GM19452 (cell line): ENCODE measurements at regions not wholly inside any gene's neighbourhood (a gene's known extent, or its start where the extent isn't known, plus 50 kb on each side); places are given as distances from the start of the nearest gene placed in this dataset.
"Not testable (repeated sequence)": the region's sequence is repeated elsewhere in the genome, so short reads cannot be mapped to it uniquely, and the experiment has no call there.

Source experiments
- ATAC-seq: cut with Tn5 transposase; IDR thresholded peaks from one replicate; pipeline ENCODE4 v1.9.1; 2021; ENCODE audit not compliant: unreplicated experiment

DNA sequence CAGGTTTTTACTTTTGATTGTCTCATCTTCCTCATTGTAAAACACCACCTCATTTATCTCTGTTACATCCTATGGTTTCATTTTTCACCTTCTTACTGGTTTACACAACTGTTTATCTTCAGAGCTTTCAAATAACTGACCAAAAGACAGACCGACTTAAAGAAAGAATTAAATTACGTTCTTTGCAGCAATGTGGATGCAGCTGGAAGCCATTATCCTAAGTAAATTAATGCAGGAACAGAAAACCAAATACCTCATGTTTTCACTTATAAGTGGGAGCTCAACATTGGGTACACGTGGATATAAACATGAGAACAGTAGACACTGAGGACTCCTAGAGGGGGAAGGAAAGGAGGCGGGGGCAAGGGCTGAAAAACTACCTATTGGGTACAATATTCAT, 729.0 kb upstream of the USP15 start:
- ATAC-seq = no peak

DNA sequence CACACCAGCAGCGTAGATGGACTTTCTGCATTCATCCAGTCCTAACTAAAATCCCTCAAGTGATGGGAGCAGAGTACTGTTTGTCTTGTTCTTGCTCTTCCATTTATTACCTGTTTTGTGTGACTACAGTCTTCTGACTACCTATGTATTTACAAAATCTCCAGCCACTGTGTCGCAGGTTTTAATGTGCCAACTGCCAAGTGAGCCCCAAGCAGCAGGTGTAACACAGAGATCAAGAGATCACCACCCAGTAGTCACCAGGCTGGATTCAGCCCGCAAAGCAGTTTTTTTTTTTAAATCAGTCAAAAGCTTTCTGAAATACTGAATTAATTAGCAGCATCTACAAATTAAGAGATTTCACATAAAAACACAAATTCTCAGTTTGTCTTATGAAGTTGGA, 724.1 kb upstream of the USP15 start:
- ATAC-seq = no peak

DNA sequence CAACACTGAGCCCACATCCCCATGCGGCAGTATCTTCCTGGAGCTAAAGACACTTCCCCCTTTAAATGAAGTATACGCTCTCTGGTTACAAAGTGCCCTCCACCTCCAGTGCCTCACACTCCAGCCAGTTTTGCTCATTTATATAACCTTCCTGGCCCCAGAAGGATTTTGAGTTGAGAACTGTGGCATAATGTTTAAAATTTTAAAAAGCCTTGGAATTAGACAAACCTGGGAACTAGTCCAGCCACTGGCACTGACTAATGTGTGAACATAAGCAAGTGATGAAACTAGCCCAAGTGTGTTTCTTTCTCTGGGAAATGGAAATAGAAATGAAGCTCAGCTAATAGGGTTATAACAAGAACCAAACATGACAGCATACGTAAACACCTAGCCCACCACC, 723.7 kb upstream of the USP15 start:
- ATAC-seq = no peak

DNA sequence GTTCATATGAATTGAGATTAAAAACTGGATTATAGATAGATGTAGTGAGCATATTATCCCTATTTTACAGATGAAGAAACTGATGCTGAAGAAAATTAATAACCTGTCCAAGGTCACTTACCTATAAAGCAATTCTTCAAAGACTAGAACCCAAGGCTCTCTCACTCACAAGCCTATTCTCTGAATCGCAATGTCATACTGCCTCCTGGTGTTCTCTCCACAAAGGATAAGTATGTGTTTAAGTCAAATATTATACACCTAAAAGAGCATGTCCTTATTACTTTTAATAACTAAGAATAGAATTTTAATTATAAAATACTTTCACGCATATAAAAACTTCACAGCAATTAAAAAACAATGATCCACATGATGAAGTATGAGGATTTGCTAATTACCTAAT, 721.3 kb upstream of the USP15 start:
- ATAC-seq = no peak

DNA sequence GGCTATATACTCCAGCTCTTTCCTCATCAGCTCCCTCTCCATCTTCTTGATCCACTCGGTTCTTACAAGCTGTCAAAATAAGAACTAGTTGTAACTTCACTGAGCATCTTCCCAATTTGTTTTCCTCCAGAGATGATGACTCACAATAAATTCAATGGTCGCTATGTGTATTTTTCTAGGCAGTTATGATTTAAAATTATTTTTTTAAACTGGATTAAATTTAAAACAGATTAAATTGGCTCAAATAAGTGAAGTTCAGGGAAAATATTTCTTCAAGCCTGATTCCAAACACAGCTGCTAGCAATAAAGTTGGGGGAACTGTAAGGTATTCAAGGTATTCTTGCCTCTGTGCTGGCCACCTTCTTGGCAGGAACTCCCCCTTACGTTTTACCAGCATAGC, 717.7 kb upstream of the USP15 start:
- no peak for ATAC-seq

DNA sequence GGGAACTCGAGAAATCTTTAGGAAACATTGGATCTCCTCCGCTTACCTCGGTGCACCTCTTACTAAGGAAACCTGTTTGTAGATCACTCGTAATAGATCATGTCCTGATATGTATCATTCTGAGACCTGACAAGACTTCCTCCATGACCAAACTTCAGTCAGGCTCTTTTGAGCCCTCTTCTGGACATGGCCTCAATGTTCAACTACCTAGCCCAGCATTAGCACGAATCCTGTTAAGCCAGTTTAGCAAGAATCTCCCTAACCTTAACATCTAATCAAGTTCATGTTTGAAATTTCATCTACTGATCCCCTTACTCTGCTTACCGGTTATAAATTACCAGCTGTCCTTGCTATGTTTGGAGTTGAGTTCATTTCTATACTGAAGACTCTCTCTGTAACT, 713.9 kb upstream of the USP15 start:
- ATAC-seq = no peak

DNA sequence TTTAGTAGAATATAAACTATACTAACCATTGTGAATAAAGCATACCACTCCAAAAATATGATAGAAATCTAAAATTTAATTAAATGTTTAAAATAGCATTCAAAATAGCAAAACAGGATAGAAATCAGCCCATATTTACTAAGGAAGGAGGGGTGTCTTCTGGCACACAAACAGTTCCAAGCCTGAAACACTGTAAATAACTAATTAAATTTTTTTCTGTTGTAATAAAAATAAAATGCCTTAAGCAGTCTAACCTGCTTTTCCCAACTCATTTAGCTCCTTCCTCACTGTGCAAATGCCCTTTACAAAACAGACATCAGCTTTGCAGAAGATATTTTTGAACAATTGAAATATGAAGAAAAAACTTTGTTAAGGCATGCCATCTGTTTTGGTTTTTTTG, 707.1 kb upstream of the USP15 start:
- no peak for ATAC-seq

DNA sequence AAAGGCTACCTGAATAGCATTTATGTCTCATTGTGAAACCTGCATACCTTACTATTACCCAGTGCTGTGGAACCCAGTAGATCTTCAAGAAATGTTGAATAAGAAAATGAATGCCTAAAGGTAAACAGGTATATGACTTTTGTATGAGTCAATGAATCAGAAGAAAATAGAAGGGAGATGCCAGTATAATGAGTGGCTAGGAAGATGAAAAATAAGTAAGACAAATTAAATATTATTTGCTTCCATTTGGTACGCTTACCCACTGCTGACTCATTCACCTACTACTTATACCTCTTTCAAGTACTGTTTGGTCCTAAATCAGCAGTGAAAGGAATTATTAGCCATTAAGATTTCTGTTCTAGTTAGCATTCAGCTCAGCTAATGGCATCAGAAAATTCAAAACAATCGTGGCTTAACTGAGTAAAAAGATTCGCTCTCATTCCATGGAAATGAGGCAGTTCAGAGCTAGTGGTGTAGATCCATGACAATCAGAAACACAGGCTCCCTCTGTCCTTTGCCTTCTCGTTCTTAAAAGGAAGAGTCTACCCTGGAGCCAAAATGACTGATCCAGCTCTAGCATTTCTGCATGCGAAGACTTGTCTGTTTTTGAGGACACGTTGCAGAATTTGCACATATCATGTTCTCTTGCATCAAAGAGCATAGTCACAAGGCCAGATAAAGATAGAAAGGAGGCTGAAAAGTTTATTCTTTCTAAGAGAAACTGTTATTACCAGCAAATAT, 705.8 kb upstream of the USP15 start:
- ATAC-seq = no peak

DNA sequence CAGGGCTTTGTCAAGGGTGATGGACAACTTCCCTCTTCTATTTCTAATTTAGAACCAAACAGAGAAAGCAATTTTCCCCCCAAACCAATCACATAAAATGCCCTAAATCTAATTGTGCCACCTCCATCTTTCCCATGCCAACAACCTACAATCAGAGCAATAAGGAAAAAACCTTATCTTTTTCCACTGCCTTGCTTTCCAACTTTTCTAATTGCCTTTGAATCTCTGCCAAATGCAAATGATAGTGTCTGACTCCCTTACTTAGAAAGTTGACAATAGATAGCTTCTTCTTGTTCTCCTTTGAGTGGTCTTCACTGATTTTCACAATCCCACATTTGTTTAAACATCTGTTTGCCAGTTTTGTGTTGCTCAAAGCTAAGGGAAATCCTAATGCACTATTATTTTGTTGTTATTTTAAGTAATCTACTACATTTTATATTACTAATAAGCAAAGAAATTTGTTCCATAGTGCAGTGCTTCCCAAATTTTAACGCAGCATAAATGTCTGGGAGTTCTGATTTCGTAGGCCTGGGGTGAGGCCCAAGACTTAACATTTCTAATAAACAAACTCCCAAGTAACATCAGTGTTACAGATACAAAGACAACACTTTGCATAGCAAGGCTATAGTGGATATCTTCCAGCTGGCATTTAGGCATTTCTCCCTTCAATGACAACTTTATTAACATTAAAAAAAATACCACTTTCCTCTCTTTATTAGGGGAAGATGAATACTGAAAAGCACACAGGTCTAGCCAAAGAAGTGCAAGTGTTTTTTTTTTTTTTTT, 696.3 kb upstream of the USP15 start:
- no peak for ATAC-seq

DNA sequence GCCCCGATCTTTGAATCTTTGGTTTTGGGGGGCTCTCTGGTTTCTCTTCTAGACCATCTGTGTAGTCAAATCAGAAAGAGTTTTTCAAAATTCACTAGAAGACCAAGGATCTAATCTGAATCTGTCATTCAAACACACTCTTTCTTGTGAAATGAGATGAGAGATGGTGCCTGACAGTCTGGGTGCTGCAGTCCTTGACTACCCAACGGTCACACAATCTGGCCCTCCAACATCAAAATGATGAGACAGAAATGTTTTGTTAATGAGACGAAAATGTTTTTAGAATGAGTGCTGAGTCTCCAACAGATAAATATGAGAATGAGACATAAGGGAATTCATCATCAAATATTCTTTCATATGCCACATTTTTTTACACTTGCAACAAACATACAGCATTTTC, 695.7 kb upstream of the USP15 start:
- no peak for ATAC-seq

DNA sequence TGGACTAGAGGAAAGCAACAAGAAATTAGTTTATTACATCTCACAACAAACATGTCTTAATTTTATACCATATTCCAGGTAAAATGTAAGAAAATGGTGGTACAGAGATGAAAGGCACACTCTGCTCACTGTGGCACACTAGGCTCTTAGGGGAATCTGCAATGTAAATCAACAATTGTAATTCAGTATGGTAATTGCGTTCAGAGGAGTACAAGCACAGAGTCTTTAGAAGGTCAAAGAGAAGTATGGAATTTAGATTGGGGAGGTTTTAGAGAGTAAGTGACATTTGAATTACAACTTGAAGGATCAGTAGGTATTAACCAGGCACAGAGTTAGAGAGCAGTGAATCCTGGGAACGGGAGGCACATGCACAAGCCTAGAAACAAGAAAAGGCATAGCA, 694.0 kb upstream of the USP15 start:
- no peak for ATAC-seq

DNA sequence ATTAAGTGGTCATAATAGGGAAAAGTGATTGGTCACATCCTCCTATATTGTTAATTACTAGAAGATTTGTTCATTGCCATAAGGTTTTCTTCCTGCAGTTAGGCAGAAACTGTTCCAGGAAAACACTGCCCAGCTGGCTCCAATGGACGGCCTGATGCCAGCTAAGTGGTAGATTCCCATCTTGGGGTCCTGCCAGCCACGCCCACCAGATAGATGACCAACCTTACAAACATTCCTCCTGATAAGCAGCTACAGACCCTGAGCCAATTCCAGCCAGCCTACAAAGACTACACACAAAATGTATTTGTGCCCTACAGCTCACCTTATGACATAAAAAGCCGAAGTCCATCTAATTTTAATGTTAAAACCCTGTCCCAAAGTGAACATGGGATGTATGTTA, 685.9 kb upstream of the USP15 start:
- ATAC-seq = no peak

DNA sequence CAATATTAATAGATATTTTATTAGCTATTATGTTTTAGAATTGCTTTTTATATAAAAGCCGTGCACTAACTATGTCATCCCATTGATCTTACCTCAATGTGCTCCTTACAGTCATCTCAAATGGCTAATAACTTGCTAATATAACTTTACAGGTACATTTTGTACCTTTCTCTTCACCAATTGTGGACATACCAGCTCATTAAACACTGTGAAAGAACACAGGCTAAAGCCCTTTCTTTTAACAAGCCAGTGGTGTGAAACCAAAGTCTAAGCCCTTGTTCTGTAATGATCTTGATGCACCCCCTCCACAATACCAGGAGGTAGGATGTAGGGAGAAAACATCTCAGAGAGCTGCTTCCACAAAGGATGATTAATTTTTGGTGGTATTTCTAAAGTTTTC, 675.3 kb upstream of the USP15 start:
- ATAC-seq = no peak

DNA sequence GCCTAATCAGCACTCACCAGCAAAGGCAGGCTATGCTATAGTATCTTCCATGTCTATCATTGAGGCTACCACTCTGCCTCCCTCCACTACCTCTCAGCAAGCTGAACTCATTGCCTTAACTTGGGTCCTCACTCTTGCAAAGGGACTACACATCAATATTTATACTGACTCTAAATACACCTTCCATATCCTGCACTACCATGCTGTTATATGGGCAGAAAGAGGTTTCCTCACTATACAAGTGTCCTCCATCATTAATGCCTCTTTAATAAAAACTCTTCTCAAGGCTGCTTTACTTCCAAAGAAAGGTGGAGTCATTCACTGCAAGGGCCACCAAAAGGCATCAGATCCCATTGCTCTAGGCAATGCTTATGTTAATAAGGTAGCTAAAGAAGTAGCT, 669.3 kb upstream of the USP15 start:
- ATAC-seq = not testable (repeated sequence)

DNA sequence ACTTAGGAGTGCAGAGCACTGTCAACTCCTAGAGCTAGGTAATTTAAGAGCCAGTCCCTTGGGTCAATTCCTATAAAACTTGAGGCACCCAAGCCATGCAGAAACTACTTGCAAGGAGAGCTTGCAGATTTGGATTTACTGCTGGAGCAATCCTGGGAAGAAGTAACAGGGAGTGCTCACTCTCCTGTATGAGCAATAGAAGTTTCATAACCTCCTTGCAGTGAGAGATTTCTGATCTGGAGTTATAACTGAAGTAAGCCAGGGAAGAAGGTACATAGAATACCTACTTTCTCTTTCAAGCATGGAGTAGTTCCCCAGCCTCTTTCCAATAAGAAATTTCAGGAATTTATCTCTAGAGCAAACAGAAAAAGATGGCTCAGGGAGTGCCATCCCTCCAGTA, 650.1 kb upstream of the USP15 start:
- no peak for ATAC-seq

DNA sequence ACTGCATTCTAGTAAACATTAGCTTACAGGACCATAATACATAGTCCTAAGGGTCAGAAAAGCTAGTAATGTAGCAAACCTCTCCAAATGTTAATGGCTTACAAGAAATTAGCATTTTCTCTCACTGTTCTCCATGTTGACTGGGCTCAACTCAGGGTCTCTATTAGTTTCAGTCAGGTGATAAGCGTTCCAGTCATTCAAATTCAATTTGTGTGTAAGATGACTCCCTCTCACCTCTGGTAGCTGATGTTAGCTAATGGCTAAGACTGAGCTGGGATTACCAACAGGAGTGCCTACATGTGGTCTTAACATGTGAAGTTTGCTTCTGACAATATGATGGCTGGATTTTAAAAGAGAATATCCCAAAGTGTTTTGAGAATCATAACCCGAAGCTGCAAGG, 630.5 kb upstream of the USP15 start:
- no peak for ATAC-seq

DNA sequence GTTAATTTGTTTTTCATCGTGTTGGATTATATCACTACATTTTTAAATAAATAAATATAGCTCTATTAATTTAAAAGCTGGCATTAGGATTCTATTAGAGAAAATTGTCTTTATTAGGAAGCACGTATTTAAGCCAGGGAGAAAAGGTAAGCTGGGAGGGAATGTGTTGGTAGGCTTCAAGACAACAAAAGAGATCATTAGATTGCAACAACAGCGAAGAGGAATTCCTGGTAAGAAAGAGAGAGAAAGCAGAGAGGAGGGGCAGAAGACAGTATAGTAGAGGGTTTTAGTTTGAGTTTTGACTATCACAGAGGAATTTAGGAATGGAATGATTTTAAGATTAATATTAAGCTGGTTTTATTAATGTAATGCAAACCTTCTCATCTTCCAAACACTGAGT, 613.6 kb upstream of the USP15 start:
- no peak for ATAC-seq

DNA sequence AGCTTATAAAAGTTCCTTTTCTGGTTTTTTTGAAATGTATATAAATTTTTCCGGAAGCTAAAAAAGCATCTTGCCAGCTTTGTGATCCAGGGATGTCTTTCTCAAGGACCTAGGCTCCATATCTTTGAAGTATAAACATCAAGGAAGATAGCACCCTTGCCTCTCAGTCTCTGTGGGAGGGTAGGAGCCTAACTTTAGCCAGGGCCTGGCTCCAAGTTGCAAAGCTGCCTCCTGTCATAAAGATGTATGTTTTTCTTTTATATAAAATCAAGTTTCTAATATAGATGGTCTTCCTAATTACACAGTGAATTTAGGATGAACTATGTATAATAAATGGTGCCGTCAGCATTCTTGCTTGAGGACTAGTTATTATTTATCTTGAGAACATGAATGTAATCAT, 612.6 kb upstream of the USP15 start:
- ATAC-seq = no peak

DNA sequence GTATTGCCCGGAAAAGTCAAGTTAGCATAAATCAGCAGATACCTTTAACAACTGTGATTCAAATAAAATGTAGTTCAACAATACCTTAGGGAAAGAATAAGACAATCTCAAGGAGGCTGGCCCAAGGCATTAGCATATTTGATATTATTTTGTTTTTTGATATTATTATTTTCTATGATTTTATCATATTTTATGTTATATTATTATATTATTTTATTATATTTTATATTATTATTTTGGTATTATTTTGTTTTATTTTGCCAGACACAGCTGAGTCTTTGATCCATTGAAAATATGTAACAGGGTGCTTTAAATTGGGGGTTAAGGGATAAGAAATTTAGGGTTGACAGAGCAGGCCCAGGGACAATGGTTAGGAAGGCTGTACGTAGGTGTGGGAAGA, 607.9 kb upstream of the USP15 start:
- ATAC-seq = no peak

DNA sequence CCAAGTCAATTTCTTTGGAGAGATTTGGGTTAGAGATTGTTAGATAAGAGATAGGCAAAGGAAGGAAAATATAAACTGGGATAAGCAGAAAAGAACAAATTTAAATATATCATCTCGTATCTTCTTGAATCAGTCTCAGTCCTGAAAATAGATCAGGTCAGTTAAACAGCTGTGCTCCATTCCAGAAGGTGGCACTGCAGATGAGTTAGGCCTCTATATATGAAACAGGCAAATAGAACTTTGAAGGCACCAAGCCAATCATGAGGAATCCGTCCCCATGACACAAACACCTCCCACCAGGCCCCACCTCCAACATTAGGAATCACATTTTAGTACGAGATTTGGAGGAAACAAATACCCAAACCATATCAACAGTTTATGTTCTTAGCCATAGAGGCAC, 605.5 kb upstream of the USP15 start:
- ATAC-seq = no peak

DNA sequence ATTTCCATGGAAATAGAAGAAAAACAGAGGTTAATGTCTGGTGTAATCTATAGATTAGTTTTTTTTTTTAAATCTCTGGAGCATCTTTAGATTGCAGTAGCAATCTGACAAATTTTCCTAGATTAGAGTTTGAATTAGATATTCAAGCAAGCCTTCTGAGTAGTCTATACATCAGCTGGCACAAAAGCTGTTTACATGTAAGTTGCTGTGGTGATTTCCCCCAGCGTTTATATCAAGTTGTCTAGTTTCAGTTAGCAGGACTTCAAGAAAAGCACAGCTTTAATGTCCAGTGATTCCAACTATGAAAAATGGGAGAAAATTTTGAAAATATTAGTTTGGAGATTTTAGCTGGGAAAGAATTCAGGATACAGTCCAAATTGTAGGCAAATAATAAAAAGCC, 605.0 kb upstream of the USP15 start:
- ATAC-seq = no peak

DNA sequence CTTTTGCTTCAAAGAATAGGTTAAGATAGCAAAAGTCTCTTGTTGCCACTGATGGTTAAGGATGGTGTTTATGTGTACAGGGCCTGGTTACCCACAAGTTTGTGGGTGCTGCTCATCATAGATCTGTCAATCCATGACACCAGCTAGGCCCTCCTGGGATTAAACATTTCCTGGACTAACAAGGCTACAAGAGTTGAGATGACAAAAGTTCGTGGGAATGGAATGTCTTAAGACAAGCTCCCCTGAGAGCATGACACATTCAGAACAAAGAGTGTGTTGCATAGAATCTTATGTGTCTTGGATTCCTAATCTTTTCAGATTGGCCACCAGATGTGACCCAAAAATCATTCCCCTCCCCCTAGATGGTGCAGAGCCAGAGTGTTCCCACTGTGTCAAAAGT, 592.5 kb upstream of the USP15 start:
- no peak for ATAC-seq

DNA sequence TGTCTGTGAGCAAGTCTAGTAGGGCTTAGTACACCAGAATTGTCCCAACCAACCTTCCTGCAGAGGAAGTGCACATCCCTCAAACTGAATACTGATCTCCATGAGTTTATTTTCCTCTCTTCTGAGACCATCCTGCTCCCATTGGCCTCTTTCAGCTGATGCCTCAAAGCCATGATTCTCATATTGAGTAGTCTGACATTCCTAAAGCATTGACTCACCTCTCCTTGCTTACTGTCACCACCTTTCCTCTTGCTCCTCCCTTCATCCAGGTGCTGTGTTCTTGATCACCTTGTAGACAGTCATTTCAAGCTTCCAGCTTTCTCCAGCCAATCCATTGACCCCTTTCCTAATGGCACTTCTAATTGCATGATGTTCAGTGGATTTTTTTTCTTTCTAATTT, 583.7 kb upstream of the USP15 start:
- ATAC-seq = no peak
